GM18505 (cell line): ENCODE measurements at regions not wholly inside any gene's neighbourhood (a gene's known extent, or its start where the extent isn't known, plus 50 kb on each side); places are given as distances from the start of the nearest gene placed in this dataset.

Source experiments
- ATAC-seq: cut with Tn5 transposase; IDR thresholded peaks from one replicate; pipeline ENCODE4 v1.9.1; 2021; ENCODE audit not compliant: unreplicated experiment
- POLR2A ChIP-seq: IDR thresholded peaks from 4 replicates; pipeline ENCODE4 v1.6.1; 2011; ENCODE audit warnings: borderline replicate concordance; ENCODE audit not compliant: insufficient read depth, insufficient read length; ENCODE audit errors: extremely low read depth

DNA sequence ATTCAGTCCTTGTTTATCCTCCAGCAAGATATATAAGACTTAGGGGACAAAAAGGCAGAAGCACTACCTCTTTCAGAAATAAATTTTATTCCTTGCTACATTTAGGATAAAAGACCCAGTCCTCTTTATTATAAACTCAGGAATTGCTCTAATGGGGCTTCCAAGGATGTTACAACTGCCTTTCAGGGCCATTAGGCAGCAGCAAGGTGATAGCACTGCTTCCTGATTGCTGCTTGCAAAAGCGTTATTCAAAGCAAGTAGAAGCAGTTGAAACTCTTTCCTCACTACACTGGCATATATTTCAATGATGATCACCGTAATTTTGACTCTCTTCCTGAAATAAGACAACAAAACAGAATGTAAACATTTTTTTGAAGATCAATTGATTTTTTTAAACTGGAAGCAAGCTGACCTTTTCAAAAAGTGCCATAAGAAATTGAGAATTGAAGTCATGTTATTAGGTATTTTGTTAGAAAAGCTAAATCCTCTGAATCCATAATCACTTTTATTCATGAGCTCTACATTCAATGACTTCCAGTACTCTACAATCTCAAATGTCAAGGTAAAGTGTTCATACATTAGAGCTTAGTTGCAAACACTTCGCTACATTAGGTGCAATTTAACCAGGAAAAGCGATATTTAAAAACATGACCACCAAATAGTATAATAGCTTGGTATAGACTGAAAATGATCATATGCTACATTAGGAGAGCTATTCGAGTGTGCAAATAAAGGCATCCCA lies 233.4 kb upstream of the SYT10 start:
- TF ChIP-seq POLR2A: no peak
- no peak for ATAC-seq

DNA sequence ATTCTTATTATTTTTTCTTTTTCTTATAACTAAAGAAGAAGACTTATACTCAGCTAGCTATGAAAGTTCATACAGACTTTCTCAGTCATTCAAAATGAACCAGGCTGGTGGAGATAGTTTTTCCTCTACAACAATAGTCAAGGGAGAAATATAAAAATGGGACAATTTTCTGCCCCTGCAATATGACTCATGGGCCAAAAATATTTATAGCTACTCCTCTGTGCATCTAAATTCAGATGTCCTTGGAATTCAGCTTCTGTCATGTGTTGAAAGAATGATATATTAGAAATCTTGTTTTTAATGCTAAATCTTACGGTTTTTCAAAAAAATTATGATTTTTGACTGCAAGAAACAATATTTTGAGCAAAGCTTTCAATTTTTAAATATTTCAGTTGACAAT lies 237.2 kb upstream of the SYT10 start:
- no peak for ATAC-seq
- TF ChIP-seq POLR2A: no peak

DNA sequence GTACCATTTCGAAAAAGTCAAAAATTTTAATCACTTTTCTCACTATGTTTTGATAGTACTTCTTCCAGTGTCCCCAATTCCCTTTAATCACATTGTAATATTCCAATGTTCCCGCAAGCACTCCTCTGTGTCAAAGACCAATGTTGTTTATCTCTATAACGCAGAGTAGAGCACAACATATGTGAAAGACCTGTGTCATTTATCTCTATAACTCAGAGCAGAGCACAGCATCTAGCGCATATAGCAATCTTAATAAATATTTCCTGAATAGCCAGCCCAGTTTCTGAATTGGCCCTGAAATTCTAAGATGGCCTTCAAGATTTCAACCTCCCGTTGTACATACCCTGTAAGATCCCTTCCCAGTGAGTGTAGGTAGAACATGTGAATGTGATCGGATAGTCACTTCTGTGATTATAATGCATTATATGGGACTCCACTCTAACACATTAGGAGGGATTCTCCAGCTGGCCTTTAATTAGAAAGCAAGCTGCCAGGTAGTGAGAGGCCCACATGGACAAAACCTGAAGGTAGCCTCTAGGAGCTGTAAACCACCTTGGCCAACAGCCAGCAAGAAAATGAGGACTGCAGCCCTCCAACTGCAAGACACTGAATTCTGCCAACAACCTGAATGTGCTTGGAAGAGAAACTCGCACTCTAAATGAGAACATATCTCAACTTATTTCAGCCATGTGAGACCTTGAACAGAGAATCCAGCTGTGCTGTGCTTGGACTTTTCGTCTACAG lies 238.8 kb upstream of the SYT10 start:
- TF ChIP-seq POLR2A: no peak
- ATAC-seq: no peak

DNA sequence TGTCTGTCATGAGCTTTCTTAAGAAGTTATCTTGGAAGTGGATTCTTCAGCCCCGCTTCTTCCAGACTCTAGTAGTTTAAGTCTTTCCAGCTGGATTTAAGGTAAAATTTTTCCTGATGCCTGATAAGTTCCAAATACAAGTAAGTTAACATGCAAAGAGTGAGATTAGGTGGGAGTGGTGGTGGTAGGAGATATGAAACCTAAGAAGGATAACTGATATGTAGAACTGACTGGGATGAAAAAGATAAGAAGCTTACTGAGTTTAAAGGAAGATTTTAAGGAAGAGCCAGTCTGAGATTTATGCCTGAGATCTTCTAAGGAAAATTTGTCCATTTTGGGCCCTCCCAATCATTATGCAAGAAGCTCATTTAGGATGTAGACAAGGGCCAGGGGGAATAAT lies 250.9 kb upstream of the SYT10 start:
- no peak for ATAC-seq
- TF ChIP-seq POLR2A: no peak

DNA sequence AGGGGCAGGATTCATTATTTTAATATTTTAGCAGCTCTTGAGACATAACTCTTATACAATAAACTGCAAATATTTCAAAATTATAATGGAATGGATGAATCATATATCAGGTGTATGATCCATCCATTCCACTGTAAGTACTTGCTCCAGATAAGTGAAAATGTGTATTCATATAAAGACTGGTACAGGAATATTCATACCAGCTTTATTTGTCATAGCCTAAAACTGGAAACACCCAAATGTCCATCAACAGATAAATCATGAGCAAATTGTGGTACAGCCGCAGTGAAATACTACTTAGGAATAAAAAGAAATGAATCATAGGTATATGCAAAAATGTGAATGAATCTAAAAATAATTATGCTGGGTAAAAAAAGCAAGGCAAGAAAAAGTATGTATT lies 263.6 kb upstream of the SYT10 start:
- no peak for TF ChIP-seq POLR2A
- no peak for ATAC-seq

DNA sequence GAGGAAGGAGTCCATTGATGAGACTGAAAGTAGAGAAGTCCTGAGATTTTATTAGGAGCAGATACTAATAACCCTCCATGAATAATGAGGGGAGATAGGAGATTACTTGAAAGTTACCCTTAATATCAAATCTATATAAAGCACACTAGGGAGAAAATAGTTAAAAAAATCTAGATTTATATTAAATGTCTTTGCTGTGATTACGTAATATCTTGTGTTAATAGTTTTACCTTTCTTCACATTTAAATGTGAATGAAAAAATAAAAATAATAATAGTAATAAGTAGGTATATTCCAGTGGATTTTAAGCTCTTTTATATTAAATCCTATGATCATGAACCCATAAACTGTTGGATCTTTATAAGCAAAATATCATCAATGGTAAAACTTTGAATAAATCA lies 267.3 kb upstream of the SYT10 start:
- no peak for ATAC-seq
- no peak for TF ChIP-seq POLR2A

DNA sequence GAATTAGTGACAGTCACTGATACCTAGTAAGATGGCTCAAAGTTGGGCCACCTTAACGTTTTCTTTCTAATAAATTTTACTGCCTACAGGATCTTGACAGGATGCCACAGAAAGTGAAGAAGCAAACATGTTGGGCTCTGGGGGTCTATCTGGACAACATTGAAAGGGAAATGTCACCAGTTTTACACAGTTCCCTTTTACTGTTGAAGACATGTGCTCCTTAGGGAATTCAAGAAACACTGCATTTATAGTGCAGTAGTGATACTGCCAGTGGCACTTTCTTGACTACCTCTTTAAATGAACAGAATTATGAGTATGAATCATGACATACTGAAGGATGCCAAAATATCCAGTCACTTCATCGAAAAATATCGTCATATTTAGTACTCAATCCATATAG lies 269.3 kb upstream of the SYT10 start:
- no peak for ATAC-seq
- TF ChIP-seq POLR2A: no peak

DNA sequence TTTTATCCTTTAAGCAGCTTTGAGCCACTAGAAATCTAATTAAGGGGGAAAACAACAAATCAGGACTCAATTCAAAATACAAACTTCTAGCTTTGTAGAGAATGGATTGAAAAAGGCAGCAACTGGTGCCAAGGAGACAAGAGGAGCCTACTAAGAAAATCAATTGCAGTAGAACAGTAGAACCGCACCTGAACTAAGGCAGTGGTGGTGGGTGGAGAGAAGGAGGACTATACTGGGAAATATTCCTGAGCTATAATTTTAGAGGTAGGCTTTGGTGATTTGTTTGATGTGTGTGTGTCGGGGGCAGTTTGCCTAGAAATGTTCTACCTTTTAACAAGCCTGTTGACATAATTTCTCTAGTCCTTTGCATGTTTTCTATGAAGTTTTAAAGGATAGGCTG lies 270.9 kb upstream of the SYT10 start:
- no peak for ATAC-seq
- no peak for TF ChIP-seq POLR2A

DNA sequence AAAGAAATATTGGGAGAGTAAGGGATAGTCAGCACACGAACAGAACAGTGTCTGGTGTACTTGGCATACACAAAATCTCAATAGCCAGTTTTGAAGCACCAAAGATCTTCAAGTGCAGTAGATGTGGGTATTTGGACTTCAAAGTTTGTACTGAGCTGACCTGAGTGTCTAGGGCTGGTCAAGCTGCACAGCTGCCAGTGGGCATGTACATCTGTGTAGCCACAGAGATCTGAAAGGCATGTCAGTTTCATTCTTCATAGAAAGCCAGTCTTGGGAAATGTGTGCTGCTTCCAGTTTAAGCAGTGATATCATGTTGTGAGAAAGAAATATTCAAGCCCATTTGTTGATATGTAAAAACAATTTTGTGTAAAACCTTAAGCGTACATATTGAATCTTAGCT lies 279.0 kb upstream of the SYT10 start:
- no peak for ATAC-seq
- TF ChIP-seq POLR2A: no peak

DNA sequence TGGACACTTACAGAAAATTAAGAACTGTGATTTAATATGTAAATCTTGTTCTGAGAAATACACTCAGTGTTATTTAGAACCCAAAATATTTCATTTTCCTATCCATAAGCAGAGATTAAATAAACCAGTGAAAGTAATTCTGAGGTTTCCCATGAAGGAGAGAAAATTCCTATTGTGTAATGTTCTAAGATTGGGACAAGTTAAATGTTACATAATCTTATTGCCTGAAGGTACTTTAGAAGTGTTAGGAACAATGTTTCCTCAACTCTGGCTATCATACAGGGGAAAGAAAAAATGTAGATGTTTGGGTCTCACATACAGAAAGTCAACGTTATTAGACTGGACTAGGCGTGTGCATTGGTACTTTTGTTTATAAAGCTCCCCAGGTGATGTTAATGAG lies 281.9 kb upstream of the SYT10 start:
- ATAC-seq: no peak
- TF ChIP-seq POLR2A: no peak

DNA sequence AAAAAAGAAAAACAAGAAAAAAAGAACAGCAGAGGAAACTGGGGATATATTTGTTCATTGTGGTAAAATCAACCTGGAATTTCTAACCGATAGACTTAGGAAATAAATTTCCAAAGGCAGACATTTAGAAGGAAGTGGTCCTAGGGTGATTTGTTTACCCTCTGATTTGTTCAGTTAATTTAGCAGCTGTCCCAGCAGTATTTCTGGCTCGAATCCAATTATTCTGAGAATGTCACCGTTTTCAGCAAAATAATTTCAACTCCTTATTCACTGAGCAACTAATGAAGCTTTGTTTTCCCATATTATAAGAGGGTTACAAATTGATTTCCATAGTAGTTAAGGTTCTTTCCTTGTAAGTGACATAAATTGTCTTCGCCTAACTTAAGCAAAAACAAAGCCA lies 285.2 kb upstream of the SYT10 start:
- no peak for TF ChIP-seq POLR2A
- no peak for ATAC-seq

DNA sequence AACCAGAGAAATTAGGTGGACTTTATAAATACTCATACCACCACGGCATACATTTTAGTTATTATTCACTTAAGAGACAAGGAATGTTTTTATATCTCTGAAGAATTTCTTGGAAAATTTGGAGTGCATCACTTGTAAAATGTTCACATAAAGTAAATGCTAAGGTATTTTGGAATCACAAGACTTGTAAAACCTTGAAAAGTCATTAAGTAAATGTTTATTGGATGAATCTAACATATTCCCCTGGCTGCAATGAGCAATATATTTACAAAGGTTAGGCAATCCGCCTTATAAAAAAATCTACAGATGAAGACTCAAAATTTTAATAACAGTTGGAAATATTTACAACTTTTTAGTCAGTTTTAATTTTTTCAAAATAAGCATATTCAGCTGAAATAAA lies 287.4 kb upstream of the ALG10 start:
- no peak for ATAC-seq
- TF ChIP-seq POLR2A: no peak

DNA sequence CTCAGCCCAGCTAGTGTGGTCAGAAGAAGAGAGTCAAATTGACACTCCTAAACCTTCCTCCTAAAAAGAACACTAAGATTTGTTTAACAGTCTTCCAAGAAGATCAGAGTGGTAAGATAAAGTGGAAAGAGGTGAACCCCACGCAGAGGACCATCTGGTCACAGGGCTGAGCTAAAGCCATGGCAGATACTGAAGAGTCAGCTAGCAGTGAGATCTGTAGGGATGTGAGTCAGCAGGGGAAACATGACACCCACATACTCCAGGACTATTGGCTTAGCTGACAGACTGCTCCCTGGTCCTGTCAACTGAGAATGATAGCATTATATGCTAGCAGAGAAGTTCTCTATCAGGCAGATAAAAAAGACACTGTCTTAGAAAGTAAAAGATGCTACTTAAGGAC lies 269.4 kb upstream of the ALG10 start:
- ATAC-seq: no peak
- no peak for TF ChIP-seq POLR2A

DNA sequence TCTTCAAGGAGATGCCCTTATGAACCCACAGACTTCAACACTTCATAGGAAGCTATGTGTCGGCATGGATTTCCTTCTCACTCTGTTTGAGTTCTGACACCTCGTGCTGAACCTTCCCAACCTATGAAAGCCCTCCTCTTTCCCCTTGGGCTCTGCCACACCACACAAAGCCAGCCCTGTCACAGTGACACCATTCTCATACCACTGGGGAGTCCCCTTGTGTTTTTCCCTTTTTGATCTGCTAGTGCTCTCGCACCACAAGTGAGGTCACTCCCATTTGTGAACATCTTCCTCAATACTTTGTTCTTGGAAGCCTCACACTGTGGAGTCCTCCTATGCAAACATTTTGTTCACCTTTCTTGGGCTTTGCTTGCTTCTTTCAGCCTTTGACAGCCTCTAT lies 264.6 kb upstream of the ALG10 start:
- TF ChIP-seq POLR2A: no peak
- no peak for ATAC-seq
